HG02973 (cell line): ENCODE measurements at regions not wholly inside any gene's neighbourhood (a gene's known extent, or its start where the extent isn't known, plus 50 kb on each side); places are given as distances from the start of the nearest gene placed in this dataset.
"Not testable (repeated sequence)": the region's sequence is repeated elsewhere in the genome, so short reads cannot be mapped to it uniquely, and the experiment has no call there.

ENCODE experiments used
- ATAC-seq: cut with Tn5 transposase; IDR thresholded peaks from one replicate; pipeline ENCODE4 v1.9.1; 2021; ENCODE audit warnings: moderate library complexity; ENCODE audit not compliant: unreplicated experiment

DNA sequence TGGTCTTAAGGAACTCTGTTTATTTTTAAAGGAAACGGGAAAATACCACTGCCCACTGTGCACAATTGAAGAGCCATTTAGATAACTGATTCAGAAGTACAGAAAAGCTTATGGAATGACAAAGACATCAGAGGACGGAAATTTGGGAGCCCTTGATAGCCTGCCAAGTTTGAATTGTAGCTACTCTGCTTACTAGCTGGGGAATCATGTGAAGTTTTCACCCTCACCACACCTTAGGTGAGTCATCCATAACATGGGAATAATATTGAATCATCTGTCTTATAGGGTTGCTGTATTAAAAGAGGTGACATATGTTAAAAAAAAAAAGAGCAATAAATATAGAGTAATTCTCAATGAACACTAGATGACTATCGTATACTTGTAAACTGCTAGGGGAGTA, 1104.2 kb downstream of the GATA3 start:
- no peak for ATAC-seq

DNA sequence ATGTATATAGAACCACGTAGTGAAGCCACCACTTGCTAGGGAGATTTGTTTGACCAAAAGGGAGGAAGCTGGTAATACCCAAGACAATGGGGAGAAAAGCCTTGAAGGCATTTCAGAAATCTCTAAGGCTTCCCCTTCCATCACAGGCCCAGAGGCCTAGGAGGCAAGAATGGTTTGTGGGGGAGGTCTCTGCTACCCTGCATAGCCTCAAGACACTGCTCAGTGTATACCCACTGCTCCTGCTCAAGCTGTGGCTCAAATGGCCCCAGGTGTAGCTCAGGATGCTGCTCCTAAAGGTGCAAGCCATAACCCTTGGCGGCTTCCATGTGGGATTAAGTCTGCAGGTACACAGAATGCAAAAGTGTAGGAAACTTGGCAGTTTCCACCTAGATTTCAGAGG, 1105.8 kb downstream of the GATA3 start:
- no peak for ATAC-seq

DNA sequence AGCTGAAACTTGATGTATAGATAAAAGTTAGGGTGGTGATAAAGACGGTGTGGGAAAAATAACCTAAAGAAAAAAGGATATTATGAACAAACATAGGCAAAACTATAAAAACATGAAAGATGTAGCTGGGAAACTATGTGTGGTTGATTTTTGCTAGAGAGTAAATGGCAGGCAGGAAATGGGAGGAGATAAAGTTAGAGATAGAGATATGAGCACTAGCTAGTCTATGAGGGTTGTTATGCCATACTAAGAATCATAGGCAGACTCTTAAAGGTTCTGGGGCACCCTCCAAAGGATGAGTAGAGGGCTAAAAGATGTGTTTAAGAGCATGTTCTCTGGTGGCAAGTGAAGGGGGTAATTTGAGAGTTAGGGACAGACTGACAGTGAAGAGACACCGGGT, 1109.2 kb downstream of the GATA3 start:
- no peak for ATAC-seq

DNA sequence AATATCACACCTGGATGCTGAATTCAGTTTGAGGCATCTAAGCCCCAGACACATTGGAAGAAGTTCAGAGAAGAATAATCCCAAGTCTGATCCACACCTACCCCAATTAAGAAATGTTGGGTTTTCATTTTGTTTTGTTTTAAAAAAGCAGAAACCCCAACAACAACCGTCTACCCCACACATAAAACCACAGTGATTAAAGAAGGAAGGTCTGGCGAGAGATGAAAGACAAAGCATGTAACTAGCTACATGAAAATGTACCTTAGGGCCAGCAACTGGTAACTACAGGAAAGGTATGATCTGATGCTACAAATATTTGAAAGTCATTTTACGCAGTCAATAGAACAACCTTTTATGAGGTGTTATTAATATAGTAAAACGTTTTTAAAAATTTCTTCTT, 1112.3 kb downstream of the GATA3 start:
- no peak for ATAC-seq

DNA sequence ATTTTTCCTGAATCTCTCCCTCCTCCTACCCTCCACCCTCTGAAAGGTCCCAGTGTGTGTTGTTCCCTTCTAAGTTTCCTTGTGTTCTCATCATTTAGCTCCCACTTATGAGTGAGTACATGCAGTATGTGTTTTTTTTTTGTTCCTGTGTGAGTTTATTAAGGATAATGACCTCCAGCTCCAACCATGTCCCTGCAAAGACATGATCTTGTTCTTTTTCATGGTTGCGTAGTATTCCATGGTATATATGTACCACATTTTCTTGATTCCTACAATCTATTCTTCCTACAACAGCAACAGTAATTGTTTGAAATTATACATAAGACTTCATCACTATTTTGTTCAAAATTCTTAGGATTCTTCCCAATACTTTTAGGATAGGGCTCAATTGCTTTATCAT, 1117.8 kb downstream of the GATA3 start:
- ATAC-seq: no peak

DNA sequence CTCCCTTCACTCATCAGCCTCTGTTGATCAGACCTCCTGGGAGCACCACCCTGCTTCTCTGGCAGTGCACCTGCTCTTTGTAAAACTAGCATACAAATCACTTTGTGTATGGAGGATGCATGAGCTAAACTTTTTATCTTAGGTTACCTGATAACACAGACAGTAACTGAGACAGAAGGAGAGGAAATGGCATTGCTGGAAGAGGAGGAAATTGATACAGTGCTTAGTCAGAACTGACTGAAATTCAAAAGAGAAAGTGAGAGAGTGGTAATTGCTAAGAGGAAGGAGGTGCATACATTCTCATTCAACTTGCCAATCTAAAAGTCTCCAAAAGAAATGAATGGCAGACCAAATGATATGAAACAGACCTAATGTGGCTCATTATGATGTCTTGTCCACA, 1120.7 kb downstream of the GATA3 start:
- ATAC-seq: no peak

DNA sequence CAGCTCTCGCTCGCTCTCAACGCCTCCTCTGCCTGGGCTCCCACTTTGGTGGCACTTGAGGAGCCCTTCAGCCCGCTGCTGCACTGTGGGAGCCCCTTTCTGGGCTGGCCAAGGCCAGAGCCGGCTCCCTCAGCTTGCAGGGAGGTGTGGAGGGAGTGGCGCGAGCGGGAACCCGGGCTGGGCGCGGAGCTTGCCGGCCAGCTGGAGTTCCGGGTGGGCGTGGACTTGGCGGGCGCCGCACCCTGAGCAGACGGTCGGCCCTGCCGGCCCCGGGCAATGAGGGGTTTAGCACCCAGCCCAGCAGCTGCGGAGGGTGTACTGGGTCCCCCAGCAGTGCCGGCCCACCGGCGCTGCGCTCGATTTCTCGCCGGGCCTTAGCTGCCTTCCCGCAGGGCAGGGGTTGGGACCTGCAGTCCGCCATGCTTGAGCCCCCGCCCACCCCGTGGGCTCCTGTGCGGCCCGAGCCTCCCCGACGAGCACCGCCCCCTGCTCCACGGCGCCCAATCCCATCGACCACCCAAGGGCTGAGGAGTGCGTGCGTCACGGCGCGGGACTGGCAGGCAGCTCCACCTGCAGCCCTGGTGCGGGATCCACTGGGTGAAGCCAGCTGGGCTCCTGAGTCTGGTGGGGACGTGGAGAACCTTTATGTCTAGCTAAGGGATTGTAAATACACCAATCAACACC, 1128.9 kb downstream of the GATA3 start:
- ATAC-seq: not testable (repeated sequence)

DNA sequence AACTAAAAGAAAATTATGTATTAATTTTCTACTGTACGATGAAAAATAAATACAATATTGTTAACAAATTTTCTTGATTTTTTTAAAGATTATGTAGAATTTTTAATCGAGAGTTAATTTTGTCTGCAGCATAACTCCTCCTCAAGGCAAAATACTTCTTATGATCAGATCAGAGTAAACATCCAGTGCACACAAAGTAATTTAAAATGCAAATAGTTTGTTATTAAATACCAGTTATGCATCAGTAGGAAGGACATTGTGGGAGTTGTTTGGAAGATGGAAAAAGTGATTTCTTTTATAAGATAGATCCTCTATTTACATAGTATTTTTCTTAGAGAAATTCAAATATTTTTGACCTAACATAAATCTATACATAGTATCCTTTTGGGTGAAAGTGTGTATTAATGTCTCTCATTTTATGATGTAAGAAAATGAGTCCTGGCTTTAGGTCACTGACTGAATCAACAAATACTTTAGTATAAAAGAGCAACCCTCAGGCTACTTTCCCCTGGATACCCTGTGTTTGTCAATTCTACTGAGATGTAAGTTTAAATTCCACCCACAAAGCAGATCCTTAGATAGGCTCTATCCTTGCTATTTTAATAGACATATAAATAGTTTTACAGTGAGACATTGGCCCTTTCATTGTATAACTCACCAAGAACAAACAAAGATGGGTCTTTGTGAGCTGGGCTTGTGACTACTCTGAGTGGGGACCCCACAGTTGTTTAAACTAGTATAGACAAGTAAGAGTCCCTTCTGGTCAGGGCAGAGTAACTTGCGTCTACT, 1133.7 kb downstream of the GATA3 start:
- ATAC-seq: no peak

DNA sequence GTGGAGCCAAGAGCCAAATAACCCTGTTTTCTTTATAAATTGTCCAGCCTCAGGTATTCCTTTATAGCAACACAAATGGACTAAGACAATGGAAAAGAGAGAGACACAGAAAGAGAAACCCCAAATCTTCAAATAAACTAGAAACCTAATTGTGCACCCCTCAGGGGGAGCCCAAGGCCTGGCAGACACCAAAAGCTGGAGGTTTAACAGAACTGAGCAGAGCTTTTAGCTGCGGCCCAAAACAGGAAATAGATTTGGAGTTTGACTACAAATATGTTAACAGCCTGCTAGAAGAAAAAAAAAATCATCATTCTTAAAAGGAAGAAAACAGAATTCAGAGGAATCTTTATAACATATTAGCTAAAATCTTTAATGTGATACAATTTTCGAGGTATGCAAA, 1135.0 kb downstream of the GATA3 start:
- ATAC-seq: no peak

DNA sequence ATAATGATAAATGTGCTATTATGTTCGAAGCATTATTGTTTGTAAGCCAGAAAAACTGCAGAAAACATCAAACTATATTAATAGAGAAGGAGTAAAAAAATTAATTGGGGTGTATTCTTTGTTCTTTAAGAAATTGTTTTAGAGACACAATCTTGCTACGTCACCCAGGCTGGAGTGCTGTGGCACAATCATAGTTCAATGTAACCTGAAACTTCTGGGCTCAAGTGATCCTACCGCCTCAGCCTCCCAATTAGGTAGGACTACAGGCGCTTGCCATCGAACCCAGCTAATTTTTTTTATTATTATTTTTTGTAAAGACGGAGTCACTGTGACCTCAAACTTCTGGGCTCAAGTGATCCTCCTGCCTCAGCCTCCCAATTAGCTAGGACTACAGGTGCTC, 1138.6 kb downstream of the GATA3 start:
- no peak for ATAC-seq

DNA sequence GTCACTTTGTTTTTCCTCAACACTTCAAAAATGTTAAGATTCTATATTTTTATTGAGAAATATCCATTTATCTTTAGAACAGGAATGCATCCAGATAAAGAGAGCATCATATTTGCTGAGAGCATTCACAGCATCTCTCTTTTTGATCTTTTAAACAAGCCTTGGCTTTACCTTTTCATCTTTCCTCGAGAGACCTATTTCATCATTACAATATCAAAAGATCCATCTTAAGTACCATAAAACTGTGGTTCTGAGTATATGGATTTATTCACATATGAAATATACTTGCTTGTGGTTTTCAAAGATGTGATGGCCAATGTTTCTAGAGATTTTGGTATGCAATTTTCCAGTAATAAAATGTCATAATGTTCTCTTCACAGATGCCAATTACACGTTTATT, 1140.9 kb downstream of the GATA3 start:
- ATAC-seq: no peak

DNA sequence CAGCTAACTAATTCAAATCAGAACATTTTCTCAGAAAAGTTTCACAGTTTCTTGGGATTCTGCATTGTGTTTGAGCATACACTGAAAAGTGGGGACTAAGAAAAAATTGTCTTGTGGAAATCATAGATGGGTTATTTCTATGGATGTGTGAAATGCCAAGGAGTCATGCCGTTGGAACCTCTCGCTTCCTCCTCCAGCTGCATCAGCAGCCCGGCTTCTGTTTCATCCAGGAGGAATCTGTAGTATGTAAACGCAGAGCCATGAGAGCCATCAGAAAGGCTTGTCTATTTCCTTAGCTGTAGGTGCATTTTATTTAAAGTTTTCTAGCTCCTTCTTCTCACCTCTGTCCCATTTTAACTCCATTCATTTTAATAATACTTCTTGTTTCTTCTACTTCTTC, 1144.1 kb downstream of the GATA3 start:
- no peak for ATAC-seq

DNA sequence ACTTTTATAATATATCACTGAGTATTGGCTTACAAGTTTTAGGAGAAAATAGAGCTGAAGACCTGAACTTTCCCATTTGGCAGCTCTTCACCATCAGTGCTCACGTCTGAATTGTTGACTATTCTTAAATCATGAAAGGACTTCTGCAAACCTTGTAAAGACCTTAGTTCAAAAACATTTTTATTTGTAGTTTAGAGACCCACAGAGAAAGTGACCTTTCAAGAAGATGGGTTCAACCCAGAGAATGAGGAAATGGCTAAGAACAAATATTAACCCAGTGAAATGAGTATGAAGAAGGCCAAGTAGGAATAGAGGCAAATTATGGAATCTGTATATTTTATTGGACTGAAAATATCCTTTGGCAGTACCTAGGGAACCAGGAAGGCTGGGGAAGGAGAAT, 1151.1 kb downstream of the GATA3 start:
- ATAC-seq: no peak

DNA sequence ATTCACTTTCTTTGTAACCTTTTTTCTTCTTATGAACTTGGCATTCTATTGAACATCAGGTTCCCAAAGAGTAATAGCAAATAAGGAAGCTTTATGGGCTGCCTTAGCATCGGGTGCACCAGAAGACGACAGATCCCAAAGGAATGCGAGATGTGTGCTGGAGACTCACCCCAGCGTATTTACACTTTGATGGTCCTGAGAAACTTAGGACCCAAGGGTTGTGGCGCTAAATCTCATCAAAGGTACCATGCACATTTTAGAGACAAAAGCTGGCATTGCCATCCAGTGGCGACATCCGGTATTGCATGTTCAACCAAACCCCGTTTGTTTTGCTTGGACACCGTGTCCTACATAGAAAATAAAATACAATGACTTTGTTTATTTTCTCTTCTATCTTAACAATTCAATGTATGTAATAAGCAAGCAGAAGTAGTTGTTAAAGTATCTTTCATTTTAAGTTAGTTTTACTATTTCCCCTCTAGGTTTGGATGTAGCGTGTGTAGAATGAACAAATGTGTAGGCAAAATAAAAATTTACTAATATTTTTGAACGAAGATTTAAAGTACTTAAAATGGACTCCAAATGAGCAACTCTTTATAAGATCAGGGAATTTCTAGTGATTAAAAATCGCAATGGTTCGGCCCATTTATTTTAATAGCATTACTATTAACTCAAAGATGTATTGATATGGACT, 1154.8 kb downstream of the GATA3 start:
- ATAC-seq: peak; percentile 84

DNA sequence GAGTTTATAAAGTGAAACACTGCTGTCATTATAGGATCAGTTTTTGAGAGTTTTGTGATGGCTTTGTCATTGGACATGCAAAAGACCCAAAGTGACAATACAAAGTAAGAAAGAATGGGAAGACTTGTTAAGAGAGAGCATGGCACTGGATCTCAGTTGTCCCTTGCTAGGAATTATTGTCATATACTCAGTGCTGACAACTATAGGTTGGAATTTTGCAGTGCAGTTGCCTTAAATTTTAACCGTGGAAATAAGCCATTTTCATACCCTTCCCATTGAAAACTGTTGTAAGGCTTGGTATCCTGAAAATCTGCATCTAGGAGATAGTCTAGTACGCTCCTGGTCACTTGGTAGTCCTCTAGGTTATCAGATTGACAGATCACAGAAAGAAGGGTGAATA, 1156.7 kb downstream of the GATA3 start:
- ATAC-seq: no peak

DNA sequence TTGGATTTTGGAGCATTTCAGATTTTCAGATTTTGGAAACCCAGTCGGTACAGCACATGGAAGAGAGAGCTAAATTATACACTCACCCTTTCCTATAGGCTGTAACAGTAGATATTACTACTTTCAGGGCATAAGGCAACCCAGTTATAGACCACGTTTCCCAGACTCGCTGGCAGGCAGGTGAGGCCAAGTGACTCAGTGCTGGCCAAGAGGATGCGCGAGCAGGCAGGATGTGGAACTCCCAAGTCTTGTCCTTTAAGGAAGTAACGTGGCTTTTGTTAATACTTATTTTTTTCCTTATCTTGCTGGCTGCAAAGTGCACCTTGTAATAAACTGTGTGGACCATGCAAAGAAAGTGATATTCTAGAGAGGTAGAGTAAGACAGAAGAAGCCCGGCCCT, 1160.1 kb downstream of the GATA3 start:
- no peak for ATAC-seq

DNA sequence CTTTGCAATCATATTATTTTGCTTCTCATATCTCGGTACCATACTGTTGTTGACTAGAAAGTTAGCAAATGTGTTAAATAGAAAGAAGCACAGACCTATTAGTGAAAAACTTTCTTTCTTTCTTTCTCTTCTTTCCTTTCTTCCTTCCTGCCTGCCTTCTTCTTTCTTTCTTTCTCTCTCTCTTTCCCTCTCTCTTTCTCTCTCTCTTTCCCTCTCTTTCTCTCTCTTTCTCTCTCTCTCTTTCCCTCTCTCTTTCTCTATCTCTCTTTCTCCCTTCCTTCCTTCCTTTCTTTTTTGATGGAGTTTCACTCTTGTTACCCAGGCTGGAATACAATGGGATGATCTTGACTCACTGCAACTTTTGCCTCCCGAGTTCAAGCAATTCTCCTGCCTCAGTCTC, 1160.6 kb downstream of the GATA3 start:
- no peak for ATAC-seq

DNA sequence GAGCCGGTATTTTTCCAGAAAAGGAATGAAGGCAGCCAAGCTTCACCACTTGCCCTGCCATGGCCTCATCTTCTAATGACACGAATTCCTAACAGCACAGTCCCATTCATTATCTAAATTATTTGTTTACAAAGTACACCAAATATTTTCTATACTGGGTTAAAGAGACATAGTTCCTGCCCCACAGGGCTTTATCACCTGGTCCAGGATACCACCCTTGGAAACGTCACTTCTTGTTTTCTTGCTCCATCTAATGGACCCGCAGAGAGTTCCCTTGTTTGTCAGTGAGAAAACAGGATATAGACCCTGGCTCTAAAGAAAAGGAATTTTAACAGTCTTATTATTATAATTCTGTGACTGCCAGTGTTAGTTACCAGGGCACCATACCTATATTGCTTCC, 1165.4 kb downstream of the GATA3 start:
- no peak for ATAC-seq

DNA sequence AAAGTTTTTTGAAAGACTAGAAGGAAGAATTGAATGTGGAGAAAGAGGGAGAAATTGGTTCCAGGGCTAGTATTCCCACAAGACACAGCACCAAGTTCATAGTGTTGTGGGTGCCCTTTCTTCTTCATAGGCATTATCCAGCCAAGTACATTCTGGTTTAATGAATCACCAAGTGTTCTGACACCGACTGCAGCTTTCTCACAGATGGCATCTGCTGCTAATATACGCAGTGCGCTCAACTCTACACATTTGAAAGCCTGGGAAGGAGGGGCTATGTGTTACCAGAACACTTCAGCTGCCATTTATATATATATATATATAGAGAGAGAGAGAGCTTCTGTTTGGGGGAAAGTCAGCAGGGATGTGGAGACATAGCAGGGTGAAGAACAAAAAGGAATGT, 1168.4 kb downstream of the GATA3 start:
- no peak for ATAC-seq

DNA sequence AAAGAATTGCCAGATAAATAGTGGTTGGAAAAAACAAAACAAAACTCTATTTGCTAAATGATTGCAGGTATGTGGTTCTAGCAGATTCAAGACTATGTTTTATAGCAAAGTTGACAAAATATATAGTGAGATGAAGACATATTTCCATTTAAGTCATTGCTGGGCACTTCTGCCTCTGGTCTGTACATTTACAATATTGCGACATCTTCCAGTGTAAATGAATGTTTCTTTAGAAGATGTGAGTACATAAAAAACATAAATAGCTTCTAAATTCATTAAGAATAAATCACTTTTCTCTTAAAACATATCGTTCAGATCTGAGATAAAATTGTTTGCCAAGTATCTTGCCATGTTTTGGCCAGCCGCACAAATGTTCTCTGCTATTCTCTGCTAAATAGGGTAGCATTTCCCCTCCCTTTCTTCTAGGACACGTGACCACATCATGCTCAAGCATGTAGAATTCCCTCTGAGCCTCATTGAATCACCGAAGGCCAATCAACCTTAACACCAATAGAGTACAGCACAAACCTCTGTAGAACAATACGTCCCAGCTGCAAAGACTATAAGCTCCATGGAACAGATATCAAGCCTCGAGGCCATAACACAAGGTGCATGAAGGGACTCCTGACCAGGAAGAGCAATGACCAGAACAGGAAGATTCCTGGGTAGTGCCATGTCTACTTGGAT, 1173.3 kb downstream of the GATA3 start:
- ATAC-seq: no peak

DNA sequence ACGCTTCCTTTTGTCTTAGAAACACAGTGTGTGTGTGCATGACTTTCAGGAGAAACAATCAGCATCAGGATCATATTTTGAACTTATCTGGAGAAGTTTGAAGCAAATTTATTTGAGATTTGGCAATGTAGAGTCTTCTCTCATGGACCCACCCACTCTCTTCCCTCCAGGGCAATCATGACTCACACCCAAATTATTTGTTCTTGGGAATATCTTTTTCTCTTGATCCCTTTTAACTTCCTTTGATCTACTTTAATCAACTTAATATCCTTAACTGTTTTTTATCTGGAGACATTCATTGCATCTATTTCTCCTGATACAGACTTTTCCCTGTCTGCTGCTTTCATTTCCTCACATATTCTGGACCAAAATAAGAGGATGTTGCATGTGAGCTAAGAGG, 1174.3 kb downstream of the GATA3 start:
- no peak for ATAC-seq
